IPS-18a (cell line): ENCODE measurements at regions not wholly inside any gene's neighbourhood (a gene's known extent, or its start where the extent isn't known, plus 50 kb on each side); places are given as distances from the start of the nearest gene placed in this dataset.

ENCODE experiments used
- H3K27ac ChIP-seq: one replicate; pipeline ENCODE4 v1.5.1; 2013; ENCODE audit warnings: low read length
- H3K27me3 ChIP-seq: one replicate; pipeline ENCODE4 v1.6.1; 2013; ENCODE audit warnings: mild to moderate bottlenecking, low read length; ENCODE audit not compliant: control insufficient read depth, insufficient read depth
- H3K36me3 ChIP-seq: one replicate; pipeline ENCODE4 v1.6.1; 2013; ENCODE audit warnings: low read depth, low read length; ENCODE audit not compliant: control insufficient read depth
- H3K4me1 ChIP-seq: one replicate; pipeline ENCODE4 v1.6.1; 2013; ENCODE audit warnings: low read depth, low read length; ENCODE audit not compliant: control insufficient read depth
- H3K4me3 ChIP-seq: one replicate; pipeline ENCODE4 v1.5.1; 2013; ENCODE audit warnings: low read length
- H3K9ac ChIP-seq: one replicate; pipeline ENCODE4 v1.6.1; 2013; ENCODE audit warnings: mild to moderate bottlenecking, low read length, moderate library complexity
- H3K9me3 ChIP-seq: one replicate; pipeline ENCODE4 v1.6.1; 2013; ENCODE audit warnings: low read depth, low read length; ENCODE audit not compliant: control insufficient read depth

- Histone ChIP-seq H3K27me3 (no peaks in the 10 kb centered on the region), H3K9ac (no peak overlapping the region), H3K4me1 (no peaks in the 10 kb centered on the region), H3K4me3 (no peak overlapping the region), H3K9me3 (no peaks in the 10 kb centered on the region), H3K36me3 (no peaks in the 10 kb centered on the region), H3K27ac (no peak overlapping the region)
Observed at GRCh38 chr22:48161298-48161697, 1398.8 kb downstream of the TBC1D22A start.

DNA sequence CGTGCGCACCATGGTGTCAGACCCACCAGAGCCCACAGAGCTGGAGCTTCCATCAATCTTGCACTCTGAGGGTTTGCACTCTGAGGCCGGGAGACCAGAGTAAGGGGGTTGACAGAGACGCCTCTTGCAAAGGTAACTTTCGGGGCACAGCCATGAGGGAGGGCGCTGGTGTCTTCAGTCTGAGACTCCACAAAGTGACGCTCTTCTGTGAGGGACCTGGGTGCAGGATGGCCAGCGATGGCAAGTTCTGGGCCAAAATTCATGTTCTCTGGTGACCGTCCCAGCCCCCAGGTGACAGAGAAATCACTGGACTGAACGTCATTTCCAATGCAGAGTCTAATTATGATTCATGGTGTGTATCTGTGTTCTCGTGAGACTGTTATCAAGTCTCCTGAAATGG is 1395.2 kb downstream of the TBC1D22A start:
- Histone ChIP-seq H3K9ac (no peak overlapping the region), H3K4me1 (no peaks in the 10 kb centered on the region), H3K36me3 (no peaks in the 10 kb centered on the region), H3K27ac (no peak overlapping the region), H3K27me3 (no peaks in the 10 kb centered on the region), H3K9me3 (no peaks in the 10 kb centered on the region), H3K4me3 (no peak overlapping the region)

- Histone ChIP-seq H3K9me3 (no peaks in the 10 kb centered on the region), H3K27ac (no peak overlapping the region), H3K27me3 (no peaks in the 10 kb centered on the region)
Observed at GRCh38 chr22:48156603-48157355, 1394.3 kb downstream of the TBC1D22A start.

GRCh38 chr22:48155446-48155845 is 1393.0 kb downstream of the TBC1D22A start:
- no peaks in the 10 kb centered on the region for H3K36me3 ChIP-seq
- H3K27ac ChIP-seq, result no peak overlapping the region
- no peaks in the 10 kb centered on the region for H3K9me3 ChIP-seq

More at GRCh38 chr22:48156603-48157355, 1394.3 kb downstream of the TBC1D22A start:
- H3K36me3 ChIP-seq, result no peaks in the 10 kb centered on the region
- no peaks in the 10 kb centered on the region for H3K4me1 ChIP-seq
- H3K9ac ChIP-seq, result no peak overlapping the region
- no peak overlapping the region for H3K4me3 ChIP-seq

GRCh38 chr22:48154943-48155240 is 1392.4 kb downstream of the TBC1D22A start:
- no peaks in the 10 kb centered on the region for H3K36me3 ChIP-seq
- no peak overlapping the region for H3K9ac ChIP-seq
- H3K4me1 ChIP-seq, result no peaks in the 10 kb centered on the region
- no peak overlapping the region for H3K27ac ChIP-seq
- no peaks in the 10 kb centered on the region for H3K9me3 ChIP-seq
- H3K27me3 ChIP-seq, result no peaks in the 10 kb centered on the region
- H3K4me3 ChIP-seq, result no peak overlapping the region

More at GRCh38 chr22:48155446-48155845, 1393.0 kb downstream of the TBC1D22A start:
- Histone ChIP-seq H3K4me1 (no peaks in the 10 kb centered on the region), H3K27me3 (no peaks in the 10 kb centered on the region), H3K9ac (no peak overlapping the region), H3K4me3 (no peak overlapping the region)

DNA sequence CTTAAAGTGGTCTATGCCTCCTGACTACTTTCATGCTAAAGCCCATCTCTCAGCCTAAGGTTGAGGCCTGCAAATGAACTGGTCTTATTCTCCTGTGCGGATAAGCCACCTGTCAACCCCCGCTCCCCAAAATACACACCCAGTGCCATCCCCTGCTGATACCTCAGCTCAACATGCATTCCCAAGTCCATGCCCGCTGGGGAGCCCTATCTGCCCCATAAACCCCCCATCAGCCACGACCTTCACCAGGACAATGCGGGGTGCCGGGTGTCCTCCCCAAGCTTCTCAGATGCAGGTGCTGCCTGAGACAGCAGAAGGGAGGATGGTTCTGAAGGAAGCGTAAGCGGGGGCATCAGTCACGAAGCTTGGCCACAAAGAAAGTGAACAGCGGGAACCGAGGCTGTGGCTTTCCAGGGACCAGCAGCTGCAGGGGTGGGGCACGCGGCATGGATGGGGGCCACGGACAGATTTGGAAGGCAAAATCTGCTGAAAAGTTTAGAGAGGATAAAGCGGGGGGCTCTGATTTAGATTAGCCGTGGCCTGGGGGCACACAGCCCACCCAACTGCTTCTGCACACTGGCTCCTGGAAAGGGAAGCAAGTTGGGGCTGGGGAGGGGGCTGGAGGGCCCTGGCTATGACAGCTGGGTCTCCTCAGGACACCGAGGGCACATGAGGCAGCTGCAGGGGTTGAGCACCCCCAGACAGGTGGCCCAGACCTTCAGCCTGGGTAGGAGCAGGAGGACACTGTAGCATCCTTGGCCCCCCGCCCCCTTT is 1391.9 kb downstream of the TBC1D22A start:
- Histone ChIP-seq H3K4me1 (no peaks in the 10 kb centered on the region), H3K27me3 (no peaks in the 10 kb centered on the region), H3K27ac (no peak overlapping the region), H3K9me3 (no peaks in the 10 kb centered on the region), H3K4me3 (no peak overlapping the region), H3K9ac (no peak overlapping the region), H3K36me3 (no peaks in the 10 kb centered on the region)

GRCh38 chr22:48153726-48154125 is 1391.3 kb downstream of the TBC1D22A start:
- H3K36me3 ChIP-seq, result no peaks in the 10 kb centered on the region
- no peaks in the 10 kb centered on the region for H3K27me3 ChIP-seq
- H3K9ac ChIP-seq, result no peak overlapping the region
- H3K9me3 ChIP-seq, result no peaks in the 10 kb centered on the region
- no peaks in the 10 kb centered on the region for H3K4me1 ChIP-seq
- H3K27ac ChIP-seq, result no peak overlapping the region
- no peak overlapping the region for H3K4me3 ChIP-seq

DNA sequence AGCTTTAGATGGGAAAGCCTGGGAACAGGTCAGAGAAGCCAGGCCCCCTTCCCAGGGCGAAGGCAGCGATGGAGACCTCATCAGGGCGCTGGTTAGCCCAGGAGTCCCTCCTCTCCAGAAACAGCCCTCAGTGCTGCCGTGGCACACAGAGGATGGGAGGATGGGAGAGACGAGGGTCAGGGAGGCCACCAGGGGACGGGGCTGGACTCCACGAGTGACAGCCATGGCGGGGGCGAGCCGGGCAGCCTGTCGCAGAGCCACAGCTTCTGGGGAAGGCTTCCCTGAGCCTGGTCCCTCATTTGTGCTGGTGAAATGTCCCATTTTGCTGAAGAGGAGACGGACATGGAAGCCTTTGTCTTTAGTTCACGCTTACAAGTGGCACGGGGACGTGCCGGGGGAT is 1390.5 kb downstream of the TBC1D22A start:
- H3K27me3 ChIP-seq, result peaks cover 4% of the 10 kb centered on the region
- H3K9me3 ChIP-seq, result no peaks in the 10 kb centered on the region
- no peaks in the 10 kb centered on the region for H3K36me3 ChIP-seq
- peaks cover 2% of the 10 kb centered on the region for H3K4me1 ChIP-seq
- no peak overlapping the region for H3K27ac ChIP-seq
- H3K9ac ChIP-seq, result no peak overlapping the region
- no peak overlapping the region for H3K4me3 ChIP-seq

DNA sequence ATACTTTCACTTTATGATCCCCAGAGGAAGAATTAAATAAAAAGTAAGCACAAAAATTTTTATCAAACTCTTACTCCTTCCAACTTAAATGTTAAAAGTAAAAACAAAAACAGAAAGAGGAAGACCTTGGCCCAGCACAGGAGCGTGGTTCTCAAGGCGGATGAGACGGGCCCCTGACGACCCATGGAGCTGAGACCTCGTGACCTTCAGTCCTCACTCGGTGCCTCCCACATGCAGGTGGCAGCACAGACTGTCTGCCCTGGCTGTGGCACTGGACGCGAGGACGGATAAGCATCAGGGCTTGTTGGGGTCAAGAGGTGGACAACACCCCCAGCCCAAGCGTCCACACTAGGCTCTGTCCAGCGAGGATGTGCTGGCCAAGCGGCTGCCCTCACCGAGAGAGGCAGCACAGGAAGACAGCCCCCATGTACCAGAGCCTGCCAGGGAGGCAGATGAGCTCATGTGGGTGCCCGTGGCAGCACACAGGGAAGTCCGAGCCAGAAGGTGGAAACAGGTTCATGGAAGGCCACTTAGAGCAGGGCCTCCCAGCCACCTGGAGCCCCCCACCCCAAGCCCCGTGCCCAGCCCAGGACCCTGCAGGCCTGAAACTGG is 1389.8 kb downstream of the TBC1D22A start:
- no peak overlapping the region for H3K27ac ChIP-seq
- peaks cover 8% of the 10 kb centered on the region for H3K4me1 ChIP-seq

DNA sequence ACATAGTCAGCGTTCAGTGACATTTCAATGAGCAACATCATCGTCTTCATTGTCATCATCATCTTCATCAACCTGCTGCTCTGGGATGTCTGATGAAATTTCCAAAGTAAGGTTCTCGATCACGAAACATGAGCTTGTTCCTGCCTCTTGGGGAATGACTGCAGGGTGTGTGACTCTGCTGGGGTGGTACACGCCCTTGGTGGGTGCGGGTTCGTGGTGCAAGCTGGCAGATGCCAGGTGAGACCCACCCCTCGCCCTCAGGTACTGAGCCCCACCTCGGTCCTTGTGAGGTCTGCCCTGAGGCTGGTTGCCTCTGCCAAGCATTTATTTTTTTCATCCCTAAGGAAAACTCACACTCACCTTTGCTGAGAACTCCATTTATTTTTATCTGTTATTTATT is 1389.2 kb downstream of the TBC1D22A start:
- peaks cover 4% of the 10 kb centered on the region for H3K27me3 ChIP-seq
- no peaks in the 10 kb centered on the region for H3K9me3 ChIP-seq
- peaks cover 13% of the 10 kb centered on the region for H3K4me1 ChIP-seq
- no peak overlapping the region for H3K9ac ChIP-seq
- no peak overlapping the region for H3K27ac ChIP-seq
- no peaks in the 10 kb centered on the region for H3K36me3 ChIP-seq
- no peak overlapping the region for H3K4me3 ChIP-seq

More for the DNA sequence above, 1389.8 kb downstream of the TBC1D22A start:
- Histone ChIP-seq H3K36me3 (no peaks in the 10 kb centered on the region), H3K9me3 (no peaks in the 10 kb centered on the region), H3K9ac (no peak overlapping the region), H3K4me3 (no peak overlapping the region), H3K27me3 (peaks cover 4% of the 10 kb centered on the region)

DNA sequence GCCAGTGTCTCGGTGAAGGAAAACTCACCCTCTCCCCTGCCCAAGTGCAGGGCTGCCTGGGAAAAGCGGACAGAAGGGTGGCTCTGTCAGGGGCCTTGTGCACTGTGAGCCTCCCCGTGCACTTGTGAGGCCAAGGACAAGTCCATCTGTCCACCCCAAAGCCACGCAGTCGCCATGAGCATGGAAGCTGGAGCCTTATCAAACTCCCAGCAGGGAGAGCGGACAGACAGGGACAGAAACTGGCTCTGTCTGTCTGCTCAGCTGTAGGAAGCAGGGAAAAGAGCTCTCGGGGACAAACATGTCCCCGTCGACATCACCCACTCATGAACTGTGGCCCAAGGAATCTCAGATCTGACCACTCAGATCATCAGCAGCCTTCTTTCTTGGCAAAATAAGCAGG is 1385.4 kb downstream of the TBC1D22A start:
- Histone ChIP-seq H3K4me3 (no peak overlapping the region), H3K27me3 (peaks cover 8% of the 10 kb centered on the region), H3K9me3 (no peaks in the 10 kb centered on the region), H3K36me3 (no peaks in the 10 kb centered on the region), H3K27ac (no peak overlapping the region), H3K4me1 (peaks cover 13% of the 10 kb centered on the region), H3K9ac (no peak overlapping the region)
